ENCODE measurements at regions not wholly inside any gene's neighbourhood (a gene's known extent, or its start where the extent isn't known, plus 50 kb on each side); places are given as distances from the start of the nearest gene placed in this dataset.

GRCh38 chr16:19980632-19981265, 92.9 kb downstream of the GPR139 start:
- no peaks in the 10 kb centered on the region for H3K9me3 ChIP-seq
- no peak overlapping the region for H3K4me3 ChIP-seq (ENCODE audit: low read depth, low read length)
- peak; percentile 54 for TF ChIP-seq CTCF (IDR thresholded peaks at IDR 0.05; ENCODE audit: low read depth, low read length)
- no peaks in the 10 kb centered on the region for H3K27me3 ChIP-seq
- H3K4me1 ChIP-seq = no peaks in the 10 kb centered on the region
- DNase-seq = peak; percentile 26
- H3K36me3 ChIP-seq = no peaks in the 10 kb centered on the region

GRCh38 chr16:19979638-19980037, 94.1 kb downstream of the GPR139 start:
- no peak for TF ChIP-seq CTCF (IDR thresholded peaks at IDR 0.05; ENCODE audit: low read depth, low read length)
- no peaks in the 10 kb centered on the region for H3K4me1 ChIP-seq
- no peak for DNase-seq
- H3K9me3 ChIP-seq = no peaks in the 10 kb centered on the region
- no peaks in the 10 kb centered on the region for H3K36me3 ChIP-seq
- H3K4me3 ChIP-seq (ENCODE audit: low read depth, low read length) = no peak overlapping the region
- H3K27me3 ChIP-seq = no peaks in the 10 kb centered on the region

- Histone ChIP-seq H3K9me3 (no peaks in the 10 kb centered on the region; the same call in 1 of the 2 replicates), H3K4me1 (no peaks in the 10 kb centered on the region), H3K4me3 (ENCODE audit: low read depth, low read length) (no peak overlapping the region), H3K27me3 (no peaks in the 10 kb centered on the region), H3K36me3 (no peaks in the 10 kb centered on the region)
- no peak for DNase-seq
- no peak for TF ChIP-seq CTCF (IDR thresholded peaks at IDR 0.05; ENCODE audit: low read depth, low read length)
Observed at GRCh38 chr16:19974607-19975006, 90.0 kb upstream of the GPRC5B start.

GRCh38 chr16:19972111-19972510, 87.5 kb upstream of the GPRC5B start:
- Histone ChIP-seq H3K27me3 (no peaks in the 10 kb centered on the region), H3K36me3 (no peaks in the 10 kb centered on the region), H3K4me3 (ENCODE audit: low read depth, low read length) (no peak overlapping the region), H3K9me3 (no peaks in the 10 kb centered on the region; the same call in 1 of the 2 replicates), H3K4me1 (no peaks in the 10 kb centered on the region)
- no peak for DNase-seq
- no peak for TF ChIP-seq CTCF (IDR thresholded peaks at IDR 0.05; ENCODE audit: low read depth, low read length)

- no peaks in the 10 kb centered on the region for H3K4me1 ChIP-seq
- peaks cover 2% of the 10 kb centered on the region; the same call in 1 of the 2 replicates for H3K9me3 ChIP-seq
- H3K27me3 ChIP-seq = no peaks in the 10 kb centered on the region
- H3K4me3 ChIP-seq (ENCODE audit: low read depth, low read length) = no peak overlapping the region
- H3K36me3 ChIP-seq = no peaks in the 10 kb centered on the region
- no peak for DNase-seq
- TF ChIP-seq CTCF (IDR thresholded peaks at IDR 0.05; ENCODE audit: low read depth, low read length) = no peak
Observed at GRCh38 chr16:19968891-19969683, 84.4 kb upstream of the GPRC5B start.

GRCh38 chr16:19967963-19968362, 83.3 kb upstream of the GPRC5B start:
- Histone ChIP-seq H3K4me3 (ENCODE audit: low read depth, low read length) (no peak overlapping the region), H3K27me3 (no peaks in the 10 kb centered on the region), H3K9me3 (peaks cover 2% of the 10 kb centered on the region; the same call in 1 of the 2 replicates), H3K4me1 (no peaks in the 10 kb centered on the region), H3K36me3 (no peaks in the 10 kb centered on the region)
- no peak for DNase-seq
- TF ChIP-seq CTCF (IDR thresholded peaks at IDR 0.05; ENCODE audit: low read depth, low read length) = no peak

Data from BE2C (cell line).